HUES48 (cell line): ENCODE measurements at regions not wholly inside any gene's neighbourhood (a gene's known extent, or its start where the extent isn't known, plus 50 kb on each side); places are given as distances from the start of the nearest gene placed in this dataset.

Experiments used
- H3K27ac ChIP-seq: one replicate; pipeline ENCODE4 v1.7.0; 2013; ENCODE audit warnings: low read depth, low read length, inconsistent platforms
- H3K27me3 ChIP-seq: 2 replicates; pipeline ENCODE4 v1.6.1; 2013; ENCODE audit warnings: mild to moderate bottlenecking, low read length; ENCODE audit not compliant: control insufficient read depth, insufficient read depth
- H3K36me3 ChIP-seq: 2 replicates; pipeline ENCODE4 v1.6.1; 2013; ENCODE audit warnings: low read length; ENCODE audit not compliant: control insufficient read depth, insufficient read depth
- H3K4me1 ChIP-seq: 2 replicates; pipeline ENCODE4 v1.6.1; 2013; ENCODE audit warnings: mild to moderate bottlenecking, low read length; ENCODE audit not compliant: control insufficient read depth, insufficient read depth
- H3K4me3 ChIP-seq: 2 replicates; pipeline ENCODE4 v1.5.1; 2013; ENCODE audit warnings: mild to moderate bottlenecking, low read depth, low read length
- H3K9ac ChIP-seq: 2 replicates; pipeline ENCODE4 v1.6.1; 2013; ENCODE audit warnings: mild to moderate bottlenecking, low read depth, low read length, moderate library complexity
- H3K9me3 ChIP-seq: 2 replicates; pipeline ENCODE4 v1.6.1; 2013; ENCODE audit warnings: low read length; ENCODE audit not compliant: control insufficient read depth, insufficient read depth

- no peak overlapping the region for H3K9ac ChIP-seq
These were observed 152.8 kb downstream of the DSC3 start for GRCh38 chr18:30889519-30890301.

DNA sequence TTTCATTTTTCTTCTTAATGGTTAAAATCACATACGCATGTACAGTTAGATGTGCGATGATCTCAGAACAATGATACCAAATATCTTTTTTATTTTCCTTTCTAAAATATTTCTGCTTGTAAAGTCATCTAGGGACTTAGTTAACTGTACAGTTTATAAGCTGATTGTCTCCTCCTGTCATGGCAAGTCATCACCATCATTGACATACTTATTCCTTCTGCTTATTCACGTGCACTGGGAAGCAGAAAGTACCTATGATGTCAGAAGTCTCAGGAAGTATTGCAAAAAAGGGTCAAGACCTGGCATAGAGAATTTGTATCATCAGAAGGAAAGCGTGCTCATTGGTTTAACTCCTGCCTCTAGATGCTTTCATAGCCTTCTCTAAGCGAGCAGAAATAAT is 154.2 kb downstream of the DSC3 start:
- H3K27me3 ChIP-seq: no peaks in the 10 kb centered on the region

More at GRCh38 chr18:30889519-30890301, 152.8 kb downstream of the DSC3 start:
- H3K9me3 ChIP-seq: no peaks in the 10 kb centered on the region
- peaks cover 12% of the 10 kb centered on the region for H3K4me1 ChIP-seq
- H3K27me3 ChIP-seq: no peaks in the 10 kb centered on the region
- H3K4me3 ChIP-seq: no peak overlapping the region
- H3K27ac ChIP-seq: no peak overlapping the region
- H3K36me3 ChIP-seq: no peaks in the 10 kb centered on the region

DNA sequence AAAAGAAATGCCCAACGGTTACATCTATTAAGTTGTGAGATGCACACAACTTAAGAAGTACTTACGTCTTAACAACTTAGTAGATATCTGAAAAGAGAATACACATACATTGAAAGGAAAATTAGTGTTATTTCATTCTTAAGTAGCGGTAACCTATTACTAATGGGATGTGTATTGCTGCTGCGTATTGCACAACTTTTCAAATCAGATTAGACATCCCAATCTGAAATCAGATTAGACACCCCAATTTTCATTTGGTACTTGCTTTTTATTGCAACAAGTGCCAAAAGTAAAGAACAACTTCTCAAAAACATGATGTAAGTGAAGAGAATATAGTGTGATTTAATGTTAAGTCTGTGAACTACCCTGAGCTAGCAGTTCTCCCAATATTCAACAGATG is 155.5 kb downstream of the DSC3 start:
- H3K36me3 ChIP-seq: no peaks in the 10 kb centered on the region
- no peak overlapping the region for H3K4me3 ChIP-seq
- H3K9ac ChIP-seq: no peak overlapping the region
- peaks cover 4% of the 10 kb centered on the region; the same call in 1 of the 2 replicates for H3K4me1 ChIP-seq
- no peak overlapping the region for H3K27ac ChIP-seq
- no peaks in the 10 kb centered on the region for H3K27me3 ChIP-seq
- H3K9me3 ChIP-seq: no peaks in the 10 kb centered on the region

More for the DNA sequence above, 154.2 kb downstream of the DSC3 start:
- peaks cover 12% of the 10 kb centered on the region for H3K4me1 ChIP-seq
- no peak overlapping the region for H3K4me3 ChIP-seq
- H3K9me3 ChIP-seq: no peaks in the 10 kb centered on the region
- no peak overlapping the region for H3K9ac ChIP-seq
- no peaks in the 10 kb centered on the region for H3K36me3 ChIP-seq
- H3K27ac ChIP-seq: no peak overlapping the region

- H3K27ac ChIP-seq: no peak overlapping the region
These were observed 172.1 kb downstream of the DSC3 start for GRCh38 chr18:30870466-30870865.

DNA sequence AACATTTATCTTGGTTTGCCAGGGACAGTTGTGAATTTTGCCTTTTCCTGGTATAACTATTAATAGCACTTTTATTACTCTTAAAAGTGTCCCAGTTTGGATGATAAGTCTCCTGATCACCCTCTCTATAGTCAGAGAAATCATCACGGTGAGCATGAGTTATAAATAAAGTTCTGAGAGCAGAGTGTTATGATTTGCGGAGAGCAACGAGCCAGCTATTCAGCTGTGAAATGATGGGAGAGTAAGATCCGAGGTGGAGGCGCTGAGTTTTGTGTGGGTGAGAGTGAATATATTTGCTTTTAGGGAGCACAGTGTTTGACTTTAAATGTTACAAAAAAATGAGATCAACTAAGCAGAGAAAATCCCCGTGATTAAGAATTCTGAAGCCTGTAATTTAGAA is 179.6 kb downstream of the DSC3 start:
- Histone ChIP-seq H3K27ac (no peak overlapping the region), H3K36me3 (no peaks in the 10 kb centered on the region), H3K9me3 (no peaks in the 10 kb centered on the region), H3K4me1 (no peaks in the 10 kb centered on the region), H3K27me3 (no peaks in the 10 kb centered on the region), H3K4me3 (no peak overlapping the region), H3K9ac (no peak overlapping the region)

More at GRCh38 chr18:30870466-30870865, 172.1 kb downstream of the DSC3 start:
- no peak overlapping the region for H3K9ac ChIP-seq
- H3K27me3 ChIP-seq: no peaks in the 10 kb centered on the region
- H3K4me1 ChIP-seq: peaks cover 15% of the 10 kb centered on the region
- no peaks in the 10 kb centered on the region for H3K9me3 ChIP-seq
- H3K4me3 ChIP-seq: no peak overlapping the region
- H3K36me3 ChIP-seq: no peaks in the 10 kb centered on the region

DNA sequence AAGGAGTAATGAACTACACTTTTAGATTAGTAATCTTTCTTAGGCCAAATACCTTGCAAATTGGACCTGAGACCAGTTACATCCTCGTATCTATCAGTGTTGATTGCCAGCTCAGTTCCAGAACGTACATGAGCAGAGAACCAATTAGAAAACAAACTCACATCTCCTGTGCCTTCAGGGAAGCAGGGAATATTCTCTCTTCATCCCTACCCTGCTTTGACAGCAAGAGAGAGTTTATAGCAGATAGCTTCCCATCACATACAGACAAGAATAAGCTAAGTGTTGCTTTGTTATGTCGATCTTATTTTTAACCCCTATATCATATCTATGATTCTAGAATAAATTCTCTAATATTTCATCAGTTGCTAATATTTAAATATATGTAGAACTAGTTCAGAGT is 181.8 kb downstream of the DSC3 start:
- Histone ChIP-seq H3K27ac (no peak overlapping the region), H3K9ac (no peak overlapping the region), H3K9me3 (no peaks in the 10 kb centered on the region), H3K36me3 (no peaks in the 10 kb centered on the region), H3K4me1 (no peaks in the 10 kb centered on the region), H3K4me3 (no peak overlapping the region), H3K27me3 (no peaks in the 10 kb centered on the region)

GRCh38 chr18:30859036-30859435 is 183.5 kb downstream of the DSC3 start:
- Histone ChIP-seq H3K36me3 (no peaks in the 10 kb centered on the region), H3K4me3 (no peak overlapping the region), H3K27me3 (no peaks in the 10 kb centered on the region), H3K9me3 (no peaks in the 10 kb centered on the region), H3K9ac (no peak overlapping the region), H3K4me1 (no peaks in the 10 kb centered on the region), H3K27ac (no peak overlapping the region)

- no peaks in the 10 kb centered on the region for H3K36me3 ChIP-seq
- no peaks in the 10 kb centered on the region for H3K9me3 ChIP-seq
- no peaks in the 10 kb centered on the region for H3K4me1 ChIP-seq
- no peaks in the 10 kb centered on the region for H3K27me3 ChIP-seq
- no peak overlapping the region for H3K4me3 ChIP-seq
- no peak overlapping the region for H3K27ac ChIP-seq
- no peak overlapping the region for H3K9ac ChIP-seq
These were observed 184.0 kb downstream of the DSC3 start for GRCh38 chr18:30858560-30858959.

GRCh38 chr18:30855762-30856161 is 186.8 kb downstream of the DSC3 start:
- Histone ChIP-seq H3K9ac (no peak overlapping the region), H3K9me3 (no peaks in the 10 kb centered on the region; the same call in 1 of the 2 replicates), H3K4me3 (no peak overlapping the region), H3K27me3 (no peaks in the 10 kb centered on the region), H3K27ac (no peak overlapping the region), H3K36me3 (no peaks in the 10 kb centered on the region), H3K4me1 (no peaks in the 10 kb centered on the region)

DNA sequence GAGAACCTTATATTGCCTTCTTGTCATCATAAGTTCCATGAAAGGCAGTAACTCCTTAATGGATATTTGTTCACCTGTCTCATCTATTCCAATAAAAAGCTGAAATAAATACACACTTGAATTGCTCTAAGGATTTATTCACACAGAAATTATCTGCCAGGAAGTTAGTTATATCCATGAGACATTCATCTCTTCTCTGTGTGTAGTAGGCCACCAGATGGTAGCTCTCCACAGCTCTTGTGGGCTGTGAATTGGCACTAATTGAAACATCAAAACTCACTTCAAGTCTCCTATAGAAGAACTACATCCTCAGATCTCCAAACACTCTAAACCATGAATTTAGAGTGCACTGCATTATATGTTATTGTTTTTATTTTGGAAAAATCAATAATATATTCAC is 189.6 kb downstream of the DSC3 start:
- H3K4me1 ChIP-seq: no peaks in the 10 kb centered on the region
- H3K4me3 ChIP-seq: no peak overlapping the region
- no peaks in the 10 kb centered on the region; the same call in none of the 2 replicates for H3K9me3 ChIP-seq
- no peak overlapping the region for H3K9ac ChIP-seq
- H3K36me3 ChIP-seq: no peaks in the 10 kb centered on the region
- no peaks in the 10 kb centered on the region for H3K27me3 ChIP-seq
- no peak overlapping the region for H3K27ac ChIP-seq

- H3K4me1 ChIP-seq: no peaks in the 10 kb centered on the region
- no peak overlapping the region for H3K27ac ChIP-seq
- H3K4me3 ChIP-seq: no peak overlapping the region
- no peaks in the 10 kb centered on the region for H3K27me3 ChIP-seq
- H3K9ac ChIP-seq: no peak overlapping the region
- no peaks in the 10 kb centered on the region for H3K36me3 ChIP-seq
- H3K9me3 ChIP-seq: no peaks in the 10 kb centered on the region; the same call in none of the 2 replicates
These were observed 190.0 kb downstream of the DSC3 start for GRCh38 chr18:30852541-30852940.
